ENCODE measurements at regions not wholly inside any gene's neighbourhood (a gene's known extent, or its start where the extent isn't known, plus 50 kb on each side); places are given as distances from the start of the nearest gene placed in this dataset.

DNA sequence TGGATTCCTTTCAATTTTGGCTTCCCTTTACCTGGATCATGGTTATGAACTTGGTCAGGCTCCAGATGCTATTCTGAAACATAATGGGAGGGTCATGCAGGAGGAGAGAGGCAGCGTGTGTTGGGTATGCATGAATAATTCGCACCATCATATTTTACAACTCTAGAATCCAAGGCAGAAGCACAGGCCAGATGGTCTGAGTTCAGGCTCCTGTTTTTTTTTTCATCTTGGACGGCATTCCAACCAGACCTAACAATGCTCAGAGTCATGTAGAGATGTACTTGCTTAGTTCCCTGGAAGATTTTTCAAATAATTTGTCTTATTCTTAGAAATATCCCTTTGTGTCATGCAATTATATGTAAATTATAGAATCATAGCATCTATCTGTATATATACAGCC lies 393.5 kb downstream of the JRKL start (continued):
- TF ChIP-seq HNRNPL (IDR thresholded peaks at IDR 0.05; ENCODE audit: low read depth, low read length): no peak
- TF ChIP-seq ILF3 (IDR thresholded peaks at IDR 0.05; ENCODE audit: borderline replicate concordance): no peak
- no peak for TF ChIP-seq NUFIP1 (IDR thresholded peaks at IDR 0.05; ENCODE audit: partially characterized antibody)
- TF ChIP-seq PTRF (tag; IDR thresholded peaks at IDR 0.05): no peak
- no peak for TF ChIP-seq DMBX1 (CRISPR knock-in tag; IDR thresholded peaks at IDR 0.05; ENCODE audit: borderline replicate concordance)

DNA sequence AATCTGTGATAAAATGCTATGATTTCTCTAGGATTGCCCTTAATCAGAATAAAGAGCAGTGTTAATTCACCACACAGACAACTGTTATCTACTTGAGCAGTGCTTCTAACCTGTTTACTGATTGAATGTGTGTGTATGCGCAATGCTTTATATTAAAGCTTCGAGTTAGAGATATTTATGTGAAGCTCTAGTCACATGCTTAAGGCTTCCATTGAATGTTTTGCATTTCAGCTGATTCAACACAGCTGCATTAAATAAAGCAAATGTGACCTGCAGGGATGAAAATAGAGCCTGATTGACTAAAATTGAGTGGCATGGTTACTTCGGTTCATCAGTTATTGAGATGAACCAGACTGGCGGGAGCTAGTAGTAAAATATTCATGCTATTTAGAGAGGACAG lies 395.3 kb downstream of the JRKL start:
- H3K27ac ChIP-seq (ENCODE audit: extremely low read depth, low read depth, low read length): no peak overlapping the region
- no peak for DNase-seq (ENCODE audit: extremely low read depth in 1 of 4, low spot score in 3 of 4)
- H3K9me1 ChIP-seq (ENCODE audit: control insufficient read depth, insufficient read depth, low read length): no peaks in the 10 kb centered on the region
- no peak overlapping the region for H3K4me2 ChIP-seq (ENCODE audit: insufficient read depth, low read length)
- CTCF ChIA-PET (ENCODE audit: low intra/inter-chr PET ratio): no interaction called here
- in situ Hi-C loops (cut with MboI) (no loop called here), intact Hi-C loops (cut with micrococcal nuclease) (no loop called here)
- POLR2A ChIA-PET: no interaction called here
- H3K4me1 ChIP-seq (replicated peaks in 1 of 2; ENCODE audit: control insufficient read depth in 2 of 2, insufficient read depth in 2 of 2, low read length in 2 of 2): no peaks in the 10 kb centered on the region
- H3K9me3 ChIP-seq (replicated peaks; ENCODE audit: control insufficient read depth, insufficient read depth, low read depth, low read length): no peaks in the 10 kb centered on the region
- H4K20me1 ChIP-seq (replicated peaks; ENCODE audit: control insufficient read depth, insufficient read depth, low read length): no peaks in the 10 kb centered on the region
- BruUV-seq (replicated peaks): no TSS peak
- H3K79me2 ChIP-seq (ENCODE audit: control insufficient read depth, insufficient read depth, low read length): no peaks in the 10 kb centered on the region
- TF ChIP-seq TCF3 (CRISPR knock-in tag; IDR thresholded peaks at IDR 0.05) (no peak), IRF1 (CRISPR knock-in tag; IDR thresholded peaks at IDR 0.05; ENCODE audit: borderline replicate concordance) (no peak), RUNX1 (IDR thresholded peaks at IDR 0.05; ENCODE audit: low read depth) (no peak), FOXK2 (conservative IDR thresholded peaks at IDR 0.05 in 1 of 2, IDR thresholded peaks at IDR 0.05 in 1 of 2; ENCODE audit: low read depth in 2 of 2) (no peak), MAZ (CRISPR knock-in tag; conservative IDR thresholded peaks at IDR 0.05 in 1 of 2, IDR thresholded peaks at IDR 0.05 in 1 of 2) (no peak), POLR3A (IDR thresholded peaks at IDR 0.05; ENCODE audit: borderline replicate concordance, extremely low read depth, insufficient read depth, insufficient read length) (no peak), PURB (CRISPR knock-in tag; IDR thresholded peaks at IDR 0.05; ENCODE audit: low read depth) (no peak), NFIC (IDR thresholded peaks at IDR 0.05) (no peak)
- TF ChIP-seq, protein P1, sequence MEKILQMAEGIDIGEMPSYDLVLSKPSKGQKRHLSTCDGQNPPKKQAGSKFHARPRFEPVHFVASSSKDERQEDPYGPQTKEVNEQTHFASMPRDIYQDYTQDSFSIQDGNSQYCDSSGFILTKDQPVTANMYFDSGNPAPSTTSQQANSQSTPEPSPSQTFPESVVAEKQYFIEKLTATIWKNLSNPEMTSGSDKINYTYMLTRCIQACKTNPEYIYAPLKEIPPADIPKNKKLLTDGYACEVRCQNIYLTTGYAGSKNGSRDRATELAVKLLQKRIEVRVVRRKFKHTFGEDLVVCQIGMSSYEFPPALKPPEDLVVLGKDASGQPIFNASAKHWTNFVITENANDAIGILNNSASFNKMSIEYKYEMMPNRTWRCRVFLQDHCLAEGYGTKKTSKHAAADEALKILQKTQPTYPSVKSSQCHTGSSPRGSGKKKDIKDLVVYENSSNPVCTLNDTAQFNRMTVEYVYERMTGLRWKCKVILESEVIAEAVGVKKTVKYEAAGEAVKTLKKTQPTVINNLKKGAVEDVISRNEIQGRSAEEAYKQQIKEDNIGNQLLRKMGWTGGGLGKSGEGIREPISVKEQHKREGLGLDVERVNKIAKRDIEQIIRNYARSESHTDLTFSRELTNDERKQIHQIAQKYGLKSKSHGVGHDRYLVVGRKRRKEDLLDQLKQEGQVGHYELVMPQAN (IDR thresholded peaks at IDR 0.05; ENCODE audit: borderline replicate concordance): no peak
- TF ChIP-seq, protein P2, sequence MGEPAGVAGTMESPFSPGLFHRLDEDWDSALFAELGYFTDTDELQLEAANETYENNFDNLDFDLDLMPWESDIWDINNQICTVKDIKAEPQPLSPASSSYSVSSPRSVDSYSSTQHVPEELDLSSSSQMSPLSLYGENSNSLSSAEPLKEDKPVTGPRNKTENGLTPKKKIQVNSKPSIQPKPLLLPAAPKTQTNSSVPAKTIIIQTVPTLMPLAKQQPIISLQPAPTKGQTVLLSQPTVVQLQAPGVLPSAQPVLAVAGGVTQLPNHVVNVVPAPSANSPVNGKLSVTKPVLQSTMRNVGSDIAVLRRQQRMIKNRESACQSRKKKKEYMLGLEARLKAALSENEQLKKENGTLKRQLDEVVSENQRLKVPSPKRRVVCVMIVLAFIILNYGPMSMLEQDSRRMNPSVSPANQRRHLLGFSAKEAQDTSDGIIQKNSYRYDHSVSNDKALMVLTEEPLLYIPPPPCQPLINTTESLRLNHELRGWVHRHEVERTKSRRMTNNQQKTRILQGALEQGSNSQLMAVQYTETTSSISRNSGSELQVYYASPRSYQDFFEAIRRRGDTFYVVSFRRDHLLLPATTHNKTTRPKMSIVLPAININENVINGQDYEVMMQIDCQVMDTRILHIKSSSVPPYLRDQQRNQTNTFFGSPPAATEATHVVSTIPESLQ (CRISPR knock-in tag; IDR thresholded peaks at IDR 0.05): no peak
- no peak overlapping the region; the same call in 1 of the 2 replicates for H2AFZ ChIP-seq (ENCODE audit: low read depth, low read length)
- no peak overlapping the region for H3K9ac ChIP-seq (ENCODE audit: insufficient read depth in 1 of 2, low read depth in 2 of 2, low read length in 2 of 2)
- 19% methylated on average over 4 of the region's 4 CpGs for WGBS (ENCODE audit: insufficient coverage, low coverage, missing lambda C conversion rate)
- H3K27me3 ChIP-seq (ENCODE audit: control insufficient read depth in 2 of 2, insufficient read depth in 2 of 2, low read length in 2 of 2): no peaks in the 10 kb centered on the region
- H3K36me3 ChIP-seq (ENCODE audit: control insufficient read depth, insufficient read depth, low read length): no peaks in the 10 kb centered on the region
- ATAC-seq: no peak
- no peak for FAIRE-seq
- H3K4me3 ChIP-seq: no peak overlapping the region

Measured in K562 (cell line).